DND-41 (cell line): ENCODE measurements at regions not wholly inside any gene's neighbourhood (a gene's known extent, or its start where the extent isn't known, plus 50 kb on each side); places are given as distances from the start of the nearest gene placed in this dataset.

Source experiments
- EZH2 ChIP-seq: IDR thresholded peaks from 3 replicates; pipeline ENCODE4 v1.6.1; 2012; ENCODE audit warnings: borderline replicate concordance, low read depth, mild to moderate bottlenecking, moderate library complexity, low read length, inconsistent platforms; ENCODE audit not compliant: severe bottlenecking
- TF ChIP-seq, protein P1 (sequence below): IDR thresholded peaks from 2 replicates; pipeline ENCODE4 v1.5.1; 2012; ENCODE audit warnings: borderline replicate concordance, low read length, moderate library complexity, mild to moderate bottlenecking; ENCODE audit not compliant: poor library complexity, severe bottlenecking; ENCODE audit errors: extremely low read depth

DNA sequence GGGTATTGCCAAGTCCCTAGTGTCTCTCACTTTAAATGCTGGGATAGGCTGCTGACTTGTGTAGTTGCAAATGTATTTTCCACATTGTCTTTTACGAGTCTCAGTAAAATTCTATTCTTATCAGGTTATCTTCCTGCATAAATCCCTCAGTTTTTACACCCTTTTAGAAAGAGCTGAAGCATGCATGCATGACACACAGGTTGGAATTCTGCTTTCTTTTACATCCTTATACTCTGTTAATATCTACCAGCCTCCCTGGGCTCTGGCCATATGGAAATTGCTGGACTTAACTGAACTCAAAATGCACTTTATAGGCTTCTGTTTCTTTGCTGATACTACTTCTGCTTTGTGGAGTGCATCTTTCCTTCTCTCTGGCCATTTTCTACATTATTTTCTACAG is 477.4 kb downstream of the FRK start:
- TF ChIP-seq, protein P1, sequence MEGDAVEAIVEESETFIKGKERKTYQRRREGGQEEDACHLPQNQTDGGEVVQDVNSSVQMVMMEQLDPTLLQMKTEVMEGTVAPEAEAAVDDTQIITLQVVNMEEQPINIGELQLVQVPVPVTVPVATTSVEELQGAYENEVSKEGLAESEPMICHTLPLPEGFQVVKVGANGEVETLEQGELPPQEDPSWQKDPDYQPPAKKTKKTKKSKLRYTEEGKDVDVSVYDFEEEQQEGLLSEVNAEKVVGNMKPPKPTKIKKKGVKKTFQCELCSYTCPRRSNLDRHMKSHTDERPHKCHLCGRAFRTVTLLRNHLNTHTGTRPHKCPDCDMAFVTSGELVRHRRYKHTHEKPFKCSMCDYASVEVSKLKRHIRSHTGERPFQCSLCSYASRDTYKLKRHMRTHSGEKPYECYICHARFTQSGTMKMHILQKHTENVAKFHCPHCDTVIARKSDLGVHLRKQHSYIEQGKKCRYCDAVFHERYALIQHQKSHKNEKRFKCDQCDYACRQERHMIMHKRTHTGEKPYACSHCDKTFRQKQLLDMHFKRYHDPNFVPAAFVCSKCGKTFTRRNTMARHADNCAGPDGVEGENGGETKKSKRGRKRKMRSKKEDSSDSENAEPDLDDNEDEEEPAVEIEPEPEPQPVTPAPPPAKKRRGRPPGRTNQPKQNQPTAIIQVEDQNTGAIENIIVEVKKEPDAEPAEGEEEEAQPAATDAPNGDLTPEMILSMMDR = no peak
- no peak for TF ChIP-seq EZH2
